Gastroesophageal sphincter (tissue), 3 donors: ENCODE measurements at regions not wholly inside any gene's neighbourhood (a gene's known extent, or its start where the extent isn't known, plus 50 kb on each side); places are given as distances from the start of the nearest gene placed in this dataset.

Experiments used
- POLR2A ChIP-seq, 2 donors: fragments of 450-650 bp; IDR thresholded peaks; one replicate each; pipeline ENCODE4 v1.6.1; 2017; ENCODE audit warnings: antibody characterized with exemption in 2 of 2, mild to moderate bottlenecking in 2 of 2, moderate library complexity in 1 of 2
- TF ChIP-seq, protein P1 (sequence below), 4 experiments: fragments of 200-600 bp in 2 of 4; fragments of 450-650 bp in 2 of 4; sonication (generic) in 1 of 4; IDR thresholded peaks; one replicate each; pipeline ENCODE4 v1.5.1; 2017 to 2019; ENCODE audit warnings: antibody characterized with exemption in 4 of 4, mild to moderate bottlenecking in 2 of 4, moderate library complexity in 2 of 4

DNA sequence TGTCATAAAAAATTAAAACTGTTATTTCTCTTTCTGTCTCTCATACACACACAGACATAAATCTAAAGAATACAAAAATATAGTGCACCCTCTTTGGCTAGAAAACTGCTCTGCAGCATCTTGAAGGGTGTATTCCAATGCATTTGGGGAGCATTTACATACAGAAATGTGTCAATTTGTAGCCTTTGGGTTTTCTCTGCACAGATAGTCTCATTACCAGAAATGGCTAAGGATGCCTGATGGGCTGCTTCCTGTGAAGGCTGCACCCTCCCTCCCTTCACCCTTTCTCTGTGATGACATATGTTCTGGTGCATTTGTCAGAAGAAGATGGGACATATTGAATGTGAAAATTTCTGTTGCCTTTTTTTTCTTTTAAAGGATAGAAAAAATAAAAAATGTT, 1239.3 kb downstream of the CDH11 start:
- no peak for TF ChIP-seq POLR2A (IDR thresholded peaks at IDR 0.05)
- TF ChIP-seq, protein P1, sequence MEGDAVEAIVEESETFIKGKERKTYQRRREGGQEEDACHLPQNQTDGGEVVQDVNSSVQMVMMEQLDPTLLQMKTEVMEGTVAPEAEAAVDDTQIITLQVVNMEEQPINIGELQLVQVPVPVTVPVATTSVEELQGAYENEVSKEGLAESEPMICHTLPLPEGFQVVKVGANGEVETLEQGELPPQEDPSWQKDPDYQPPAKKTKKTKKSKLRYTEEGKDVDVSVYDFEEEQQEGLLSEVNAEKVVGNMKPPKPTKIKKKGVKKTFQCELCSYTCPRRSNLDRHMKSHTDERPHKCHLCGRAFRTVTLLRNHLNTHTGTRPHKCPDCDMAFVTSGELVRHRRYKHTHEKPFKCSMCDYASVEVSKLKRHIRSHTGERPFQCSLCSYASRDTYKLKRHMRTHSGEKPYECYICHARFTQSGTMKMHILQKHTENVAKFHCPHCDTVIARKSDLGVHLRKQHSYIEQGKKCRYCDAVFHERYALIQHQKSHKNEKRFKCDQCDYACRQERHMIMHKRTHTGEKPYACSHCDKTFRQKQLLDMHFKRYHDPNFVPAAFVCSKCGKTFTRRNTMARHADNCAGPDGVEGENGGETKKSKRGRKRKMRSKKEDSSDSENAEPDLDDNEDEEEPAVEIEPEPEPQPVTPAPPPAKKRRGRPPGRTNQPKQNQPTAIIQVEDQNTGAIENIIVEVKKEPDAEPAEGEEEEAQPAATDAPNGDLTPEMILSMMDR (IDR thresholded peaks at IDR 0.05) = no peak
